Trophoblast cell (in vitro differentiated cells and primary cell): ENCODE measurements at regions not wholly inside any gene's neighbourhood (a gene's known extent, or its start where the extent isn't known, plus 50 kb on each side); places are given as distances from the start of the nearest gene placed in this dataset.

Experiments used
- DNase-seq, 2 donors: peaks; one replicate each; pipeline ENCODE4 v3.0.0-alpha.2; 2016
- H2AFZ ChIP-seq: 2 replicates; pipeline ENCODE4 v1.6.1; 2013; ENCODE audit warnings: low read length, moderate library complexity, mild to moderate bottlenecking; ENCODE audit not compliant: insufficient read depth, poor library complexity
- H2AK5ac ChIP-seq: 2 replicates; pipeline ENCODE4 v1.6.1; 2013; ENCODE audit warnings: mild to moderate bottlenecking, low read length
- H2BK120ac ChIP-seq: 2 replicates; pipeline ENCODE4 v1.6.1; 2013; ENCODE audit warnings: low read length, mild to moderate bottlenecking, moderate library complexity; ENCODE audit not compliant: insufficient read depth, poor library complexity
- H2BK12ac ChIP-seq: 2 replicates; pipeline ENCODE4 v1.6.1; 2013; ENCODE audit warnings: mild to moderate bottlenecking, low read length, moderate library complexity
- H2BK5ac ChIP-seq: 2 replicates; pipeline ENCODE4 v1.6.1; 2013; ENCODE audit warnings: low read length, low read depth, moderate library complexity, mild to moderate bottlenecking; ENCODE audit not compliant: poor library complexity
- H3K14ac ChIP-seq: 2 replicates; pipeline ENCODE4 v1.6.1; 2013; ENCODE audit warnings: mild to moderate bottlenecking, low read length
- H3K18ac ChIP-seq: 2 replicates; pipeline ENCODE4 v1.6.1; 2013; ENCODE audit warnings: mild to moderate bottlenecking, low read length
- H3K23ac ChIP-seq: 2 replicates; pipeline ENCODE4 v1.6.1; 2013; ENCODE audit warnings: low read length
- H3K27ac ChIP-seq: 2 replicates; pipeline ENCODE4 v1.5.1; 2013; ENCODE audit warnings: low read depth, mild to moderate bottlenecking, inconsistent platforms, low read length, moderate library complexity
- H3K27me3 ChIP-seq: 2 replicates; pipeline ENCODE4 v1.6.1; 2013; ENCODE audit warnings: inconsistent platforms, mild to moderate bottlenecking, low read length, moderate library complexity; ENCODE audit not compliant: insufficient read depth
- H3K36me3 ChIP-seq, 2 experiments: 1 replicate in 1 of 2; 2 replicates in 1 of 2; pipeline ENCODE4 v1.6.1; 2013; ENCODE audit warnings: low read length in 2 of 2, mild to moderate bottlenecking in 2 of 2, moderate library complexity in 1 of 2; ENCODE audit not compliant: insufficient read depth in 2 of 2, control insufficient read depth in 1 of 2
- H3K4ac ChIP-seq: 2 replicates; pipeline ENCODE4 v1.6.1; 2013; ENCODE audit warnings: low read depth, mild to moderate bottlenecking, low read length, moderate library complexity
- H3K4me1 ChIP-seq, 2 experiments: 1 replicate in 1 of 2; 2 replicates in 1 of 2; pipeline ENCODE4 v1.6.1; 2013; ENCODE audit warnings: low read length in 2 of 2, mild to moderate bottlenecking in 2 of 2, moderate library complexity in 1 of 2; ENCODE audit not compliant: insufficient read depth in 2 of 2, control insufficient read depth in 1 of 2
- H3K4me2 ChIP-seq: 2 replicates; pipeline ENCODE4 v1.6.1; 2013; ENCODE audit warnings: inconsistent platforms, mild to moderate bottlenecking, low read length, moderate library complexity
- H3K4me3 ChIP-seq: 2 replicates; pipeline ENCODE4 v1.5.1; 2013; ENCODE audit warnings: mild to moderate bottlenecking, low read depth, low read length, inconsistent platforms
- H3K79me1 ChIP-seq: one replicate; pipeline ENCODE4 v1.6.1; 2013; ENCODE audit warnings: low read length
- H3K79me2 ChIP-seq: 2 replicates; pipeline ENCODE4 v1.6.1; 2013; ENCODE audit warnings: low read length, mild to moderate bottlenecking; ENCODE audit not compliant: control insufficient read depth, insufficient read depth, poor library complexity
- H3K9ac ChIP-seq: 2 replicates; pipeline ENCODE4 v1.6.1; 2013; ENCODE audit warnings: mild to moderate bottlenecking, low read length
- H3K9me3 ChIP-seq: 2 replicates; pipeline ENCODE4 v1.6.1; 2013; ENCODE audit warnings: low read depth, mild to moderate bottlenecking, control low read depth, inconsistent platforms, low read length; ENCODE audit not compliant: insufficient read depth
- H4K12ac ChIP-seq: 2 replicates; pipeline ENCODE4 v1.6.1; 2013; ENCODE audit warnings: low read depth, mild to moderate bottlenecking, low read length, moderate library complexity
- H4K8ac ChIP-seq: 2 replicates; pipeline ENCODE4 v1.6.1; 2013; ENCODE audit warnings: low read depth, mild to moderate bottlenecking, low read length, moderate library complexity
- H4K91ac ChIP-seq: one replicate; pipeline ENCODE4 v1.6.1; 2013; ENCODE audit warnings: low read depth, mild to moderate bottlenecking, low read length, moderate library complexity
- WGBS: extraction: QIAGEN DNeasy Blood & Tissue Kit; methylation state at CpG from one replicate; pipeline ENCODE4 v1.1.7; 2013; ENCODE audit warnings: missing lambda C conversion rate; ENCODE audit not compliant: insufficient read length, insufficient coverage; ENCODE audit errors: extremely low coverage; 5-methylcytosine and 5-hydroxymethylcytosine counted together

DNA sequence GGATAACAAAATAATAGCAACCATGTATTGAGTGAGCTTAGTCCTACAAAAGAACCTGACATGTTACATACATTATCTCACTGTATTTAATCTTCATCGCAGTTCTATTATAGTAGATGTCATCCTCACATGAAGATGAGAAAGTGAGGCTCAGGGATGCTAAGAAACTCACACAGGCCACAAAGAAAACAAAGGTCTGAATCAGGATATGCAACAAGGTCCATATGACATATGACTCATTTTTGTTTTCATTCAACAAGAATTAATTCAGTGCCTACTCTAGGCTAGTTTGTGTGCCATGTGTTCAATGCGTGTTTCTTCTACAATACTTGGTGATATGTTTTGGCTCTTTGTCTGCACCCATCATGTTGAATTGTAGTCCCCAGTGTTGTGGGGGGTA is 219.7 kb upstream of the EPHA4 start:
- WGBS: no CpG with 5 or more reads among the region's 2 CpGs
- Histone ChIP-seq H3K9me3 (no peaks in the 10 kb centered on the region), H3K79me2 (no peaks in the 10 kb centered on the region)

DNA sequence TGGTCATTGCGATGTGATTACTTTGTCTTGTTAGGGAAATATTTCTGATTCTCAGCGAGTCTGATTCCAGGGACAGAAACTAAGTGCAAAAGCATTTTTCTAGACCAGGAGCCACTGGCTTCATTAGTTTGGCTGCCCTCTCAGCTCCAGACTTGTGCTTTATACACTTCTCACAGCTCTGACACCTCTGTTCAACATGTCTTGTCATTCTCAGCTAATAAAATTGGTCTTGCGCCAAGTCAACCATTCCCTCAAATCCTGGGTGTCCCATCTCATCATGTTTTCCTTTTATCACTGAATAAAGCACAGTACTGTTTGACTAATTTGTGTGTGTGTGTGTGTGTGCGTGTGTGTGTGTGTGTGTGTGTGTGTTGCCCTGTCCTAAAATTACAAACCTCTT is 215.5 kb upstream of the EPHA4 start:
- no peak overlapping the region for H4K8ac ChIP-seq
- no peak overlapping the region for H2AK5ac ChIP-seq
- no peak overlapping the region for H3K27ac ChIP-seq
- H3K18ac ChIP-seq: no peak overlapping the region
- no peak overlapping the region for H2BK120ac ChIP-seq
- no peak overlapping the region for H4K91ac ChIP-seq
- no peak overlapping the region for H3K4me3 ChIP-seq
- no peaks in the 10 kb centered on the region for H3K79me2 ChIP-seq
- H2BK12ac ChIP-seq: no peak overlapping the region
- H3K4me2 ChIP-seq: no peak overlapping the region
- no CpG with 5 or more reads among the region's 4 CpGs for WGBS
- no peak for DNase-seq
- no peak overlapping the region for H2AFZ ChIP-seq
- no peak overlapping the region for H3K9ac ChIP-seq
- peaks cover 1% of the 10 kb centered on the region for H3K79me1 ChIP-seq
- H3K9me3 ChIP-seq: no peaks in the 10 kb centered on the region
- no peaks in the 10 kb centered on the region for H3K36me3 ChIP-seq
- H3K27me3 ChIP-seq: no peaks in the 10 kb centered on the region
- H3K4ac ChIP-seq: no peak overlapping the region
- peaks cover 0 to 2% of the 10 kb centered on the region in 2 experiments for H3K4me1 ChIP-seq
- no peak overlapping the region for H4K12ac ChIP-seq
- H3K14ac ChIP-seq: no peak overlapping the region
- no peak overlapping the region for H2BK5ac ChIP-seq
- H3K23ac ChIP-seq: no peak overlapping the region

More for the DNA sequence above, 219.7 kb upstream of the EPHA4 start:
- Histone ChIP-seq H2BK5ac (no peak overlapping the region), H4K8ac (no peak overlapping the region), H3K4me2 (no peak overlapping the region), H3K4me1 (peaks cover 6 to 10% of the 10 kb centered on the region in 2 experiments), H2BK120ac (no peak overlapping the region), H2BK12ac (no peak overlapping the region), H2AFZ (no peak overlapping the region), H3K4ac (no peak overlapping the region), H4K12ac (no peak overlapping the region), H3K36me3 (no peaks in the 10 kb centered on the region), H3K18ac (no peak overlapping the region), H3K27ac (no peak overlapping the region), H3K23ac (no peak overlapping the region), H3K9ac (no peak overlapping the region), H2AK5ac (no peak overlapping the region), H4K91ac (no peak overlapping the region), H3K79me1 (peaks cover 15% of the 10 kb centered on the region), H3K4me3 (no peak overlapping the region), H3K27me3 (no peaks in the 10 kb centered on the region), H3K14ac (no peak overlapping the region)
- no peak for DNase-seq

DNA sequence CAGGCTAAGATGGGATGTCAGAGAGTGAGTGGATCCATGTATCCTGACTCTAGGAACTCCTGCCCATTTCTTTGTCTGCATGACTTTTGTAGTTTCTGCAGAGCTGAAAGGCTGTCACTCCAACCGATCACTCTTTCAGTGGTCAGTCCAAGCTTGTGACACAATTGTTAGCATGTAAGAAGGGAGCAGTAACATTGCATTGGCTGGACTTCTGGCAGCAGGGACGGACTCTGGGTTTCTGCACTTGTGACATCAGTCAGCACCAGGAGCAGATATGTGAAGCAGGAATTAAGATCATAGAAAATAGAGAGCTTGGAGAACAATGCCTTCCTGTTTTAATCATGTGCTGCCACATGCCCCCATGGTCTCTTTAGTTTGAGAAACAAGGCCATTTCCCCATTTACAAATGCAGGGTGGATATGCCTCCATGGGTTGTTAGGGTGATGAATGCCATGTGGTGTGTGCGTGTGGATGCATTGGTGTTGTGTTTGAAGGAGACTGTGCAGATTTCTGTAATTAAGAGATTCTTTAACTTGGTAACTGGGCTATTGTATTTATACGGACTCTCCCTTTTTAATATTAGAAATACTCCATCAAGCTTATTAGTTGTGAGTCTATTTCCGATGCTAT is 214.3 kb upstream of the EPHA4 start:
- H2BK5ac ChIP-seq: no peak overlapping the region
- H3K9me3 ChIP-seq: no peaks in the 10 kb centered on the region
- H4K12ac ChIP-seq: no peak overlapping the region
- no peak overlapping the region for H3K9ac ChIP-seq
- no peak overlapping the region for H4K91ac ChIP-seq
- H3K14ac ChIP-seq: no peak overlapping the region
- no peak overlapping the region for H3K4me3 ChIP-seq
- no peaks in the 10 kb centered on the region for H3K27me3 ChIP-seq
- DNase-seq: no peak
- H2AFZ ChIP-seq: no peak overlapping the region
- H2BK120ac ChIP-seq: no peak overlapping the region
- no CpG with 5 or more reads among the region's 5 CpGs for WGBS
- H3K79me1 ChIP-seq: no peaks in the 10 kb centered on the region
- no peak overlapping the region for H2BK12ac ChIP-seq
- H4K8ac ChIP-seq: no peak overlapping the region
- no peak overlapping the region for H3K4me2 ChIP-seq
- no peak overlapping the region for H3K4ac ChIP-seq
- H3K79me2 ChIP-seq: no peaks in the 10 kb centered on the region
- no peak overlapping the region for H3K18ac ChIP-seq
- H2AK5ac ChIP-seq: no peak overlapping the region
- no peak overlapping the region for H3K27ac ChIP-seq
- H3K23ac ChIP-seq: no peak overlapping the region
- H3K4me1 ChIP-seq: peaks cover 0 to 2% of the 10 kb centered on the region in 2 experiments
- H3K36me3 ChIP-seq: no peaks in the 10 kb centered on the region

DNA sequence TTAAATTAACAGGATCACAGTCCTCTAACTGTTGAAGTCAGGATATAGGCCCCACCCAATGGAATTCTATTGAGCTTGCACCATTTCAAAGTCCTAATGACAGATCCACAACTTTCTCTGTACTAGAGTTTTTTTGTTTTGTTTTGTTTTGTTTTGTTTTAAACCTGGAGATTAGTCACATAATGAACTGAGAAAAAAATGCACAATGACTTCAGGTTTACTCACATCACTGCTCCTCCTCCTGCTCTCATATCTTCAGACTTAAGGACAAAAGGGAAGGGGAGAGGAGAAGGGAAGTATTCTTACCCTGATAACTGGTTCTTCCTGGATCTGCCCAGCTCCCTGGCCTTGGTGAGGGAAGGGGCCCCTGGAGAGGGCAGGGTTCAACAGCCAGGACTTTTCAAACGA is 208.2 kb upstream of the EPHA4 start:
- no CpG with 5 or more reads among the region's 1 CpG for WGBS
- Histone ChIP-seq H2BK5ac (no peak overlapping the region), H3K4me1 (peaks cover 3 to 6% of the 10 kb centered on the region in 2 experiments), H3K27ac (no peak overlapping the region), H3K9ac (no peak overlapping the region), H3K79me1 (no peaks in the 10 kb centered on the region), H3K4me2 (no peak overlapping the region), H3K4me3 (no peak overlapping the region), H3K18ac (no peak overlapping the region), H3K36me3 (no peaks in the 10 kb centered on the region), H3K14ac (no peak overlapping the region), H2AFZ (no peak overlapping the region), H4K91ac (no peak overlapping the region), H2AK5ac (no peak overlapping the region), H4K8ac (no peak overlapping the region), H3K79me2 (no peaks in the 10 kb centered on the region), H3K27me3 (no peaks in the 10 kb centered on the region), H2BK120ac (no peak overlapping the region), H3K9me3 (no peaks in the 10 kb centered on the region), H4K12ac (no peak overlapping the region), H3K23ac (no peak overlapping the region), H2BK12ac (no peak overlapping the region), H3K4ac (no peak overlapping the region)
- DNase-seq: peak in 1 of 2 donors; percentile 51
